IMR-90 (cell line): ENCODE measurements at regions not wholly inside any gene's neighbourhood (a gene's known extent, or its start where the extent isn't known, plus 50 kb on each side); places are given as distances from the start of the nearest gene placed in this dataset.

ENCODE experiments used
- ATAC-seq: fragments of 200-7000 bp; cut with Tn5 transposase; 2 replicates; pipeline ENCODE4 v1.9.1; 2020; ENCODE audit warnings: low read depth, mild to moderate bottlenecking, moderate library complexity
- BruUV-seq: library from RNA; stranded (reverse); fragments of 400-500 nt; replicated peaks from 2 replicates; lab custom pipeline; 2021; lab: Mats Ljungman, UMichigan
- CTCF ChIA-PET: fragments of 300-600 bp; formaldehyde crosslinking; extraction: SDS; loops from one replicate; lab custom pipeline; 2021; ENCODE audit warnings: antibody characterized with exemption; lab: Yijun Ruan, JAX
- POLR2A ChIA-PET: fragments of 300-600 bp; sonication (Branson Sonifier 250); formaldehyde crosslinking; loops from one replicate; lab custom pipeline; 2022; ENCODE audit warnings: antibody characterized with exemption; ENCODE audit not compliant: unreplicated experiment; lab: Charles Lee
- DNase-seq: peaks from one replicate; pipeline ENCODE4 v3.0.0; 2013
- H2AFZ ChIP-seq: replicated peaks from 2 replicates; pipeline ENCODE3; 2013; ENCODE audit warnings: low read length, mild to moderate bottlenecking; ENCODE audit not compliant: poor library complexity
- H2AK5ac ChIP-seq: 2 replicates; pipeline ENCODE4 v1.6.1; 2013; ENCODE audit warnings: low read depth, low read length, inconsistent platforms
- H2AK9ac ChIP-seq: replicated peaks from 2 replicates; pipeline ENCODE3; 2013; ENCODE audit warnings: mild to moderate bottlenecking, low read depth, low read length, moderate library complexity; ENCODE audit not compliant: poor library complexity
- H2BK120ac ChIP-seq: 2 replicates; pipeline ENCODE4 v1.6.1; 2013; ENCODE audit warnings: low read depth, low read length, inconsistent platforms
- H2BK15ac ChIP-seq: 3 replicates; pipeline ENCODE4 v1.6.1; 2013; ENCODE audit warnings: low read depth, low read length, inconsistent platforms
- H2BK20ac ChIP-seq: 2 replicates; pipeline ENCODE4 v1.6.1; 2013; ENCODE audit warnings: low read depth, mild to moderate bottlenecking, inconsistent platforms, low read length, moderate library complexity
- H2BK5ac ChIP-seq: 2 replicates; pipeline ENCODE4 v1.6.1; 2013; ENCODE audit warnings: mild to moderate bottlenecking, low read depth, low read length, inconsistent platforms; ENCODE audit not compliant: poor library complexity, severe bottlenecking
- H3K14ac ChIP-seq: replicated peaks from 2 replicates; pipeline ENCODE4 v1.6.1; 2013; ENCODE audit warnings: low read depth, low read length, inconsistent platforms
- H3K18ac ChIP-seq: 2 replicates; pipeline ENCODE4 v1.6.1; 2013; ENCODE audit warnings: low read depth, low read length, control low read depth
- H3K23ac ChIP-seq: 2 replicates; pipeline ENCODE4 v1.6.1; 2013; ENCODE audit warnings: low read depth, low read length, inconsistent platforms
- H3K27ac ChIP-seq: 2 replicates; pipeline ENCODE4 v1.5.1; 2013; ENCODE audit warnings: mild to moderate bottlenecking, control low read depth, low read length; ENCODE audit not compliant: insufficient read depth
- H3K27me3 ChIP-seq: 2 replicates; pipeline ENCODE4 v1.6.1; 2013; ENCODE audit warnings: low read length; ENCODE audit not compliant: control insufficient read depth, insufficient read depth
- H3K36me3 ChIP-seq: 2 replicates; pipeline ENCODE4 v1.6.1; 2013; ENCODE audit warnings: low read length, mixed read lengths; ENCODE audit not compliant: control insufficient read depth, insufficient read depth
- H3K4ac ChIP-seq: 2 replicates; pipeline ENCODE4 v1.6.1; 2013; ENCODE audit warnings: low read depth, low read length, inconsistent platforms
- H3K4me1 ChIP-seq: 2 replicates; pipeline ENCODE4 v1.6.1; 2013; ENCODE audit warnings: low read length, mixed read lengths; ENCODE audit not compliant: control insufficient read depth, insufficient read depth
- H3K4me2 ChIP-seq: 2 replicates; pipeline ENCODE4 v1.6.1; 2013; ENCODE audit warnings: low read depth, mild to moderate bottlenecking, control low read depth, low read length, moderate library complexity
- H3K4me3 ChIP-seq: 2 replicates; pipeline ENCODE4 v1.5.1; 2013; ENCODE audit warnings: low read depth, mild to moderate bottlenecking, control low read depth, low read length, moderate library complexity; ENCODE audit not compliant: insufficient read depth
- H3K56ac ChIP-seq: 2 replicates; pipeline ENCODE4 v1.6.1; 2013; ENCODE audit warnings: low read length, inconsistent platforms; ENCODE audit not compliant: insufficient read depth; ENCODE audit errors: extremely low read depth
- H3K79me1 ChIP-seq, 2 experiments: 2 replicates each; pipeline ENCODE4 v1.6.1; 2013; ENCODE audit warnings: low read length in 2 of 2, inconsistent platforms in 1 of 2, low read depth in 1 of 2
- H3K9ac ChIP-seq: 2 replicates; pipeline ENCODE4 v1.6.1; 2013; ENCODE audit warnings: low read depth, low read length, control low read depth
- H3K9me1 ChIP-seq: 2 replicates; pipeline ENCODE4 v1.6.1; 2013; ENCODE audit warnings: low read length, inconsistent platforms; ENCODE audit not compliant: insufficient read depth
- H3K9me3 ChIP-seq: 2 replicates; pipeline ENCODE4 v1.6.1; 2013; ENCODE audit warnings: low read length; ENCODE audit not compliant: control insufficient read depth, insufficient read depth
- H4K20me1 ChIP-seq: 2 replicates; pipeline ENCODE4 v1.6.1; 2013; ENCODE audit warnings: low read length, inconsistent platforms; ENCODE audit not compliant: insufficient read depth
- H4K5ac ChIP-seq: 2 replicates; pipeline ENCODE4 v1.6.1; 2013; ENCODE audit warnings: mild to moderate bottlenecking, low read depth, low read length, control low read depth
- H4K8ac ChIP-seq, 2 experiments: 2 replicates each; pipeline ENCODE4 v1.6.1; 2013; ENCODE audit warnings: low read depth in 2 of 2, low read length in 2 of 2, control low read depth in 1 of 2, inconsistent platforms in 1 of 2
- H4K91ac ChIP-seq: 2 replicates; pipeline ENCODE4 v1.6.1; 2013; ENCODE audit warnings: low read depth, low read length, inconsistent platforms; ENCODE audit not compliant: insufficient read depth
- MXI1 ChIP-seq: IDR thresholded peaks from 2 replicates; pipeline ENCODE4 v1.6.1; 2012; ENCODE audit warnings: low read depth, mild to moderate bottlenecking, low read length, moderate library complexity, borderline replicate concordance
- POLR2A ChIP-seq: IDR thresholded peaks from 2 replicates; pipeline ENCODE4 v1.6.1; 2012; ENCODE audit warnings: mild to moderate bottlenecking, low read depth, low read length
- RFX5 ChIP-seq: IDR thresholded peaks from 2 replicates; pipeline ENCODE4 v1.8.0; 2012; ENCODE audit warnings: low read depth, mild to moderate bottlenecking, low read length, moderate library complexity
- WGBS, 2 experiments: methylation state at CpG; one replicate each; pipeline versions ENCODE4 v1.1.5 to v1.1.7; 2013; ENCODE audit warnings: missing lambda C conversion rate in 2 of 2; ENCODE audit not compliant: insufficient read length in 1 of 2; ENCODE audit errors: extremely low coverage in 2 of 2; 5-methylcytosine and 5-hydroxymethylcytosine counted together
- dilution Hi-C: fragments of 300-500 bp; cut with HindIII; formaldehyde crosslinking; loops from one replicate; pipeline ENCODE4 v1.14.3; 2018; ENCODE audit warnings: low sequenced_read_pairs; ENCODE audit not compliant: unreplicated experiment
- in situ Hi-C: fragments of 300-500 bp; cut with MboI; formaldehyde crosslinking; loops from 3 replicates; pipeline ENCODE4 v1.14.3; 2019; ENCODE audit warnings: low sequenced_read_pairs, inconsistent platforms, mixed read lengths
- intact Hi-C: fragments of 100-400 bp; cut with micrococcal nuclease; formaldehyde crosslinking; loops from 2 replicates; pipeline ENCODE4 v1.10.0; 2022

DNA sequence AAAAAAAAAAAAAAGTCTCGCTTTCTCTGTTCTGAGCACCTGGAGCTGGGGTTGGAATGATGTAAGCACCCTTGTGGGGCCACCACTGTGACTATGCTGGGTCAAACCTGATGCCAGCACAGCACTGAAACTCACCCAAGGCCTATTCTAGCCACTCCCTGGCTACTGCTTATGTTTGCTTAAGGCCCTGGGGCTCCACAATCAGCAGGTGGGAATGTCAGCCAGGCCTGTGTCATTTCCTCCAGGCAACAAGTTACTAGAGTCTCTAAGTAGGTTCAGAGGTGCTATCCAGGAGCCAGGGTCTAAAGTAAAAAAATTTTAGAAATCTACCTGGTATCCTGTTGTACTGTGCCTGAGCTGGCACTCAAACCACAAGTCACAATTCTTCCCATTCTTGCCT lies 1306.8 kb downstream of the STIM2 start:
- Histone ChIP-seq H3K18ac (no peak overlapping the region), H3K14ac (no peak overlapping the region), H3K27ac (no peak overlapping the region), H2AK5ac (no peak overlapping the region), H3K9me1 (no peaks in the 10 kb centered on the region), H4K20me1 (no peaks in the 10 kb centered on the region), H3K4me2 (no peak overlapping the region), H3K4me3 (no peak overlapping the region), H3K9me3 (no peaks in the 10 kb centered on the region), H2BK20ac (no peak overlapping the region), H2BK5ac (no peak overlapping the region), H3K56ac (no peak overlapping the region), H3K4ac (no peak overlapping the region), H4K8ac (no peak overlapping the region), H3K36me3 (no peaks in the 10 kb centered on the region), H3K9ac (no peak overlapping the region), H2AK9ac (no peak overlapping the region), H2BK120ac (no peak overlapping the region), H3K23ac (no peak overlapping the region), H3K27me3 (no peaks in the 10 kb centered on the region), H3K79me1 (no peaks in the 10 kb centered on the region), H2AFZ (no peak overlapping the region), H4K5ac (no peak overlapping the region), H2BK15ac (no peak overlapping the region), H4K91ac (no peak overlapping the region), H3K4me1 (no peaks in the 10 kb centered on the region)
- CTCF ChIA-PET: no interaction called here
- in situ Hi-C loops (no loop called here), dilution Hi-C loops (no loop called here), intact Hi-C loops (no loop called here)
- ATAC-seq (no peak), DNase-seq (no peak)
- TF ChIP-seq MXI1: no peak
- TF ChIP-seq RFX5: no peak
- TF ChIP-seq POLR2A: no peak
- no CpG with 5 or more reads among the region's 1 CpG for WGBS, 2 experiments
- BruUV-seq: no TSS peak
- POLR2A ChIA-PET: no interaction called here
